Activated B cell treated with CpG ODN at 0.5 μM for 24 hours (primary cell): ENCODE measurements at regions not wholly inside any gene's neighbourhood (a gene's known extent, or its start where the extent isn't known, plus 50 kb on each side); places are given as distances from the start of the nearest gene placed in this dataset.

Source experiments
- ATAC-seq: fragments of 200-7000 bp; cut with Tn5 transposase; one replicate; pipeline ENCODE4 v1.10.0; 2021; ENCODE audit warnings: low read depth, mild to moderate bottlenecking, moderate library complexity
- CTCF ChIA-PET: fragments of 350-600 bp; sonication (Branson Sonifier 250); formaldehyde crosslinking; loops from one replicate; lab custom pipeline; 2021; ENCODE audit warnings: antibody characterized with exemption; lab: Charles Lee
- POLR2A ChIA-PET: fragments of 350-600 bp; sonication (Branson Sonifier 250); formaldehyde crosslinking; loops from one replicate; lab custom pipeline; 2021; ENCODE audit warnings: antibody characterized with exemption; lab: Charles Lee
- DNase-seq: peaks from one replicate; pipeline ENCODE4 v3.0.0; 2022
- H3K27ac Mint-ChIP-seq: one replicate; pipeline ENCODE4 v1.8.0; 2020; ENCODE audit warnings: mixed read lengths
- H3K27me3 Mint-ChIP-seq: one replicate; pipeline ENCODE4 v1.8.0; 2021; ENCODE audit warnings: mixed read lengths
- H3K36me3 Mint-ChIP-seq: one replicate; pipeline ENCODE4 v1.8.0; 2021; ENCODE audit warnings: low read depth, mixed read lengths
- H3K4me1 Mint-ChIP-seq: one replicate; pipeline ENCODE4 v1.8.0; 2021; ENCODE audit warnings: mixed read lengths
- H3K4me3 Mint-ChIP-seq: one replicate; pipeline ENCODE4 v1.8.0; 2020; ENCODE audit warnings: mild to moderate bottlenecking, mixed read lengths
- H3K9me3 Mint-ChIP-seq: one replicate; pipeline ENCODE4 v1.8.0; 2020; ENCODE audit warnings: mixed read lengths
- intact Hi-C: fragments of 100-400 bp; cut with micrococcal nuclease; formaldehyde crosslinking; loops from one replicate; pipeline ENCODE4 v1.15.1; 2024
- TF ChIP-seq, protein P1 (sequence below): fragments of 200-600 bp; IDR thresholded peaks from one replicate; pipeline ENCODE4 v1.8.0; 2022; ENCODE audit warnings: antibody characterized with exemption, mild to moderate bottlenecking

DNA sequence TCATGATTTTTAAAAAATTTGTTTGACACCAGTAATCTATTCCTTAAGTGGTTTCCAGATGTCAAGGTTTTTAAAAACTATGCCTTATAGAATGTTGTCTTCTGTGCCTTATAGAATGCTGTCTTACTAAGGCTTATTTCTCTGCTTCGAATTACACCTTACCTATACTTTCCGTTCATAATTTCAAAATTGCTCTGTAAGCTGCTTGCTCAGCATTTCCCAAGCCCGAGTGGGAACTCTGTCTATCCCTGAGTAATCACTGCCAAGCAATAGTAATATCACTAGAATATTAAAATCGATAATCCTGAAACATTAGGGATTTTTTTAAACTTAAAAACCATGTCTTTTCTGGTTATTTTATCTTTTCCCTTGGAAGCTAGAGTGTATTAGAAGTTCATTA is 376.3 kb downstream of the PIK3R1 start:
- DNase-seq = no peak
- no peak overlapping the region for H3K4me3 Mint-ChIP-seq
- H3K9me3 Mint-ChIP-seq = no peaks in the 10 kb centered on the region
- TF ChIP-seq, protein P1, sequence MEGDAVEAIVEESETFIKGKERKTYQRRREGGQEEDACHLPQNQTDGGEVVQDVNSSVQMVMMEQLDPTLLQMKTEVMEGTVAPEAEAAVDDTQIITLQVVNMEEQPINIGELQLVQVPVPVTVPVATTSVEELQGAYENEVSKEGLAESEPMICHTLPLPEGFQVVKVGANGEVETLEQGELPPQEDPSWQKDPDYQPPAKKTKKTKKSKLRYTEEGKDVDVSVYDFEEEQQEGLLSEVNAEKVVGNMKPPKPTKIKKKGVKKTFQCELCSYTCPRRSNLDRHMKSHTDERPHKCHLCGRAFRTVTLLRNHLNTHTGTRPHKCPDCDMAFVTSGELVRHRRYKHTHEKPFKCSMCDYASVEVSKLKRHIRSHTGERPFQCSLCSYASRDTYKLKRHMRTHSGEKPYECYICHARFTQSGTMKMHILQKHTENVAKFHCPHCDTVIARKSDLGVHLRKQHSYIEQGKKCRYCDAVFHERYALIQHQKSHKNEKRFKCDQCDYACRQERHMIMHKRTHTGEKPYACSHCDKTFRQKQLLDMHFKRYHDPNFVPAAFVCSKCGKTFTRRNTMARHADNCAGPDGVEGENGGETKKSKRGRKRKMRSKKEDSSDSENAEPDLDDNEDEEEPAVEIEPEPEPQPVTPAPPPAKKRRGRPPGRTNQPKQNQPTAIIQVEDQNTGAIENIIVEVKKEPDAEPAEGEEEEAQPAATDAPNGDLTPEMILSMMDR = no peak
- H3K4me1 Mint-ChIP-seq = no peaks in the 10 kb centered on the region
- CTCF ChIA-PET = no interaction called here
- intact Hi-C loops = no loop called here
- peaks cover 3% of the 10 kb centered on the region for H3K27me3 Mint-ChIP-seq
- POLR2A ChIA-PET = no interaction called here
- ATAC-seq = no peak
- no peak overlapping the region for H3K27ac Mint-ChIP-seq
- H3K36me3 Mint-ChIP-seq = no peaks in the 10 kb centered on the region

DNA sequence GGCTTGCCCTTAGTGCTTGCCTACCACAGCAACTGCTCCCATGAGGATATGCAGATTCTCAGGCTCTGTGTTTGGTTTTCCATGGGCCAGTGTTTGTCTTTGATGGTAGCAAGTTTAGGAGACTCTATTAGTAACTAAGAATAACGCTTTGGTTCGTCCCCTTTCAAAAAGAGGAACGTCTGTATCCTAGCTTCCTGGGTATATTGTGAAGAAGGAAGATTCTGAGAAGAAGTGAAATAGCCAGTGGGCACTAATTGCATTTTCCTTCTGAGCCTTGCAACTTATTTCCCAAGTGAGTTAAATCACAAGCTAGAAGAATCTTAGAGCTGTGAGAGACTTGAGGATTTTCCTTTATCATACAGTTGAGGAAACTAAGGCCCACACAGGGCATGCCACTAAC is 376.8 kb downstream of the PIK3R1 start:
- H3K9me3 Mint-ChIP-seq = no peaks in the 10 kb centered on the region
- H3K36me3 Mint-ChIP-seq = no peaks in the 10 kb centered on the region
- CTCF ChIA-PET = no interaction called here
- TF ChIP-seq, protein P1 = no peak
- DNase-seq = no peak
- H3K27me3 Mint-ChIP-seq = peaks cover 3% of the 10 kb centered on the region
- no peak overlapping the region for H3K4me3 Mint-ChIP-seq
- H3K27ac Mint-ChIP-seq = no peak overlapping the region
- intact Hi-C loops = no loop called here
- ATAC-seq = no peak
- POLR2A ChIA-PET = no interaction called here
- H3K4me1 Mint-ChIP-seq = no peaks in the 10 kb centered on the region

DNA sequence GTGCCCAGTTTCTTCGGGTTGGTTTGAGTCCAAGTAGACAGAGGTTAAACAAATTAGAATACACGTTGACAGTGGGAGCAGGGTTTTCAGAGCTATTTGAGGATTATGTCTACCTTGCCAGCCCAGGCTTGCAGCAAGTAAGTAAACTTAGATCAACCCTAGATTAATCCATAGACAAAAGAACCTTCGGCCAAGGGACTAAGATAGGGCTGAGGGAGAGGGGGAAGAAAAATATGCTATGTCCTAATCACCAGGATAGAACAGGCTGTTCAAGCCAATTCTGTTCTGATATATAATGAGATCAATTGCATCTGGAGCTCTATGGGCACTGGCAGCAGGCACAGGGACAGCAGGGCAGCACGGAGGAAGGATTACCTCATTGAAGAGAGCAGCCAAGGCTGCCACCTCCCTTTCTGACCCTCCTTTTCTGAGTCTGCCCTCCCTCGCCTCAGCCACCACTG is 377.7 kb downstream of the PIK3R1 start:
- ChIA-PET POLR2A (interaction anchor here (0.6 kb wide), 1 partner anchor 27 kb away, joined by 4 read pairs; no protein-coding TSS in a partner anchor), CTCF (no interaction called here)
- Mint-ChIP-seq H3K4me3 (no peak overlapping the region), H3K9me3 (no peaks in the 10 kb centered on the region), H3K27me3 (peaks cover 3% of the 10 kb centered on the region), H3K27ac (no peak overlapping the region), H3K36me3 (no peaks in the 10 kb centered on the region), H3K4me1 (no peaks in the 10 kb centered on the region)
- ATAC-seq (no peak), DNase-seq (no peak)
- intact Hi-C loops = no loop called here
- TF ChIP-seq, protein P1 = no peak

DNA sequence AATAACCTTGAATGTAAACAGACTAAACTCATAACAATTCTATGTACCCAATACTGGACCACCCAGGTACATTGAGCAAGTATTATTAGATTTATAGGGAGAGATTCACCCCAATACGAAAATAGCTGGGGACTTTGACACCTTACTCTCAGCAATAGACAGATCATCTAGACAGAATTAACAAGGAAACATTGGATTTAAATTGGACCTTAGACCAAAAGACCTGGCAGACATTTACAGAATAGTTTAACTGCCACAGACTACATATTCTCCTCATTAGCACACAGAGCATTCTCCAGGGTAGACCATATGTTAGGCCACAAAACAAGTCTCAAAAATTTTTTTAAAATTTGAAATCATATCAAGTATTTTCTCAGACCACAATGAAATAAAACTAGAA is 397.4 kb downstream of the PIK3R1 start:
- Mint-ChIP-seq H3K4me3 (no peak overlapping the region), H3K4me1 (peaks cover 9% of the 10 kb centered on the region), H3K27me3 (no peaks in the 10 kb centered on the region), H3K27ac (no peak overlapping the region), H3K36me3 (peaks cover 5% of the 10 kb centered on the region), H3K9me3 (peaks cover 31% of the 10 kb centered on the region)
- ATAC-seq (no peak), DNase-seq (no peak)
- intact Hi-C loops = no loop called here
- TF ChIP-seq, protein P1 = no peak
- ChIA-PET CTCF (no interaction called here), POLR2A (no interaction called here)

DNA sequence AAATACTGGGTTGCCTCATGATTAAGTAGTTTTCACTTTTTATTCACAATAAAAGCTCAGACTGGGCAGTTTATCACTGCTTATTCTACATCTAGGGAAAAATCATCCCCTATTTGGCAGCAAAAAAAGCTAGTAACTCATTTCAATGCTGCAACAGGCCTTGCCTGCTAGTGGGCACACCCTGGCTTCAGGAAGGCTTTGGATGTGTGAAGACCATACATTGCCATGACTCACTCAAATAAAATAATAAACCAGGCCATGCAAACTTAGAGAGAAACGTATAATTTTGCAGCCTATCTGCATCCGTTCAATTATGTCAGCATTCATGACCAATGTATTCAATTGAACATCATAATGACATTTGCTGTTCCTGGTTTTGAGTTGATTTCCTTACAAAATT is 402.9 kb downstream of the PIK3R1 start:
- Mint-ChIP-seq H3K36me3 (peaks cover 5% of the 10 kb centered on the region), H3K4me1 (peaks cover 3% of the 10 kb centered on the region), H3K27me3 (peaks cover 5% of the 10 kb centered on the region), H3K27ac (no peak overlapping the region), H3K4me3 (no peak overlapping the region), H3K9me3 (peaks cover 17% of the 10 kb centered on the region)
- ATAC-seq (no peak), DNase-seq (no peak)
- TF ChIP-seq, protein P1 = no peak
- CTCF ChIA-PET = no interaction called here
- POLR2A ChIA-PET = no interaction called here
- intact Hi-C loops = no loop called here
